HCT116 (cell line): ENCODE measurements at regions not wholly inside any gene's neighbourhood (a gene's known extent, or its start where the extent isn't known, plus 50 kb on each side); places are given as distances from the start of the nearest gene placed in this dataset.

Experiments
- ATAC-seq: fragments of 200-7000 bp; cut with Tn5 transposase; 2 replicates; pipeline ENCODE4 v1.9.1; 2020; ENCODE audit warnings: mild to moderate bottlenecking, moderate library complexity
- BruUV-seq: library from RNA; stranded (reverse); fragments of 400-500 nt; replicated peaks from 2 replicates; lab custom pipeline; 2021; lab: Mats Ljungman, UMichigan
- CTCF ChIA-PET: fragments of 300-600 bp; sonication (Branson Sonifier 250); formaldehyde crosslinking; loops from one replicate; lab custom pipeline; 2021; ENCODE audit warnings: antibody characterized with exemption; lab: Charles Lee
- POLR2A ChIA-PET: fragments of 300-600, 350-600 bp; sonication (Branson Sonifier 250); formaldehyde crosslinking; loops from one replicate; lab custom pipeline; 2021; ENCODE audit warnings: antibody characterized with exemption; lab: Charles Lee
- RAD21 ChIA-PET, 2 experiments: fragments of 300-600 bp; sonication (Branson Sonifier 250); formaldehyde crosslinking; loops; one replicate each; lab custom pipeline; 2023; ENCODE audit warnings: low total read pairs in 2 of 2; ENCODE audit not compliant: uncharacterized antibody in 2 of 2, unreplicated experiment in 2 of 2, low non-redundant PET in 1 of 2; lab: Charles Lee
- DNase-seq: peaks from one replicate; pipeline ENCODE4 v3.0.0-alpha.2; 2010; ENCODE audit warnings: low read depth, low spot score
- H2AFZ ChIP-seq: fragments of 200-600 bp; shearing (Covaris generic), sonication (generic); 2 replicates; pipeline ENCODE4 v1.6.1; 2017; ENCODE audit warnings: low read depth, mixed run types, mixed read lengths, antibody characterized with exemption, low read length; ENCODE audit not compliant: poor library complexity, severe bottlenecking
- H3K27ac ChIP-seq: 2 replicates; pipeline ENCODE4 v1.5.1; 2012; ENCODE audit warnings: low read depth, low read length
- H3K27me3 ChIP-seq: fragments of 200-600 bp; sonication (generic); 2 replicates; pipeline ENCODE4 v1.6.1; 2016; ENCODE audit warnings: mixed run types, low read length, mixed read lengths; ENCODE audit not compliant: insufficient read depth
- H3K36me3 ChIP-seq, 2 experiments: fragments of 200-500 bp in 1 of 2; fragments of 200-600 bp in 1 of 2; sonication (Bioruptor generic) in 1 of 2; sonication (generic) in 1 of 2; 2 replicates each; pipeline versions ENCODE4 v1.5.1 to v1.6.1; 2014 to 2016; ENCODE audit warnings: low read length in 2 of 2, inconsistent platforms in 1 of 2, mixed read lengths in 1 of 2, mixed run types in 1 of 2; ENCODE audit not compliant: insufficient read depth in 2 of 2, control insufficient read depth in 1 of 2
- H3K4me1 ChIP-seq, 2 experiments: fragments of 200-600 bp in 1 of 2; sonication (generic) in 1 of 2; 2 replicates each; pipeline versions ENCODE4 v1.5.1 to v1.6.1; 2012 to 2017; ENCODE audit warnings: low read length in 2 of 2, inconsistent platforms in 1 of 2, mild to moderate bottlenecking in 1 of 2, mixed read lengths in 1 of 2, mixed run types in 1 of 2, moderate library complexity in 1 of 2; ENCODE audit not compliant: insufficient read depth in 2 of 2, control insufficient read depth in 1 of 2
- H3K4me2 ChIP-seq: fragments of 200-600 bp; sonication (generic); 2 replicates; pipeline ENCODE4 v1.6.1; 2017; ENCODE audit warnings: mixed run types, low read length, mixed read lengths
- H3K4me3 ChIP-seq, 2 experiments: fragments of 200-600 bp in 1 of 2; sonication (generic) in 1 of 2; replicated peaks in 1 of 2; 2 replicates each; pipeline ENCODE4 v1.5.1; 2011 to 2016; ENCODE audit warnings: low read length in 2 of 2, control low read depth in 1 of 2, low read depth in 1 of 2, mild to moderate bottlenecking in 1 of 2, mixed read lengths in 1 of 2, mixed run types in 1 of 2
- H3K79me2 ChIP-seq: fragments of 200-600 bp; sonication (generic); 2 replicates; pipeline ENCODE4 v1.6.1; 2017; ENCODE audit warnings: mild to moderate bottlenecking, mixed run types, low read length, moderate library complexity, mixed read lengths; ENCODE audit not compliant: insufficient read depth
- H3K9ac ChIP-seq: fragments of 200-600 bp; sonication (generic); 2 replicates; pipeline ENCODE4 v1.6.1; 2016; ENCODE audit warnings: low read length, mixed read lengths
- H3K9me2 ChIP-seq: fragments of 200-600 bp; sonication (generic), shearing (Covaris generic); 2 replicates; pipeline ENCODE4 v1.6.1; 2017; ENCODE audit warnings: mixed run types, mild to moderate bottlenecking, moderate library complexity; ENCODE audit not compliant: insufficient read depth
- H3K9me3 ChIP-seq, 2 experiments: fragments of 200-500 bp in 1 of 2; fragments of 200-600 bp in 1 of 2; sonication (Bioruptor generic) in 1 of 2; sonication (generic) in 1 of 2; 2 replicates each; pipeline ENCODE4 v1.6.1; 2014 to 2017; ENCODE audit warnings: low read length in 2 of 2, mixed read lengths in 2 of 2, inconsistent platforms in 1 of 2, low read depth in 1 of 2, mild to moderate bottlenecking in 1 of 2, mixed run types in 1 of 2, moderate library complexity in 1 of 2; ENCODE audit not compliant: control insufficient read depth in 1 of 2, insufficient read depth in 1 of 2
- H4K20me1 ChIP-seq: fragments of 200-600 bp; sonication (generic), shearing (Covaris generic); 2 replicates; pipeline ENCODE4 v1.6.1; 2017; ENCODE audit warnings: mixed run types, mild to moderate bottlenecking, moderate library complexity; ENCODE audit not compliant: insufficient read depth
- CEBPB ChIP-seq: IDR thresholded peaks from 2 replicates; pipeline ENCODE4 v1.6.1; 2012; ENCODE audit warnings: low read depth
- CTCF ChIP-seq, 3 experiments: fragments of 200-600 bp in 1 of 3; sonication (generic) in 1 of 3; IDR thresholded peaks in 2 of 3; conservative IDR thresholded peaks in 1 of 3; 2 replicates each; pipeline ENCODE4 v1.5.1; 2012 to 2017; ENCODE audit warnings: low read depth in 2 of 3, low read length in 2 of 3, antibody characterized with exemption in 1 of 3, borderline replicate concordance in 1 of 3, control low read depth in 1 of 3, mild to moderate bottlenecking in 1 of 3, mixed read lengths in 1 of 3, mixed run types in 1 of 3, moderate library complexity in 1 of 3; ENCODE audit not compliant: insufficient read depth in 1 of 3
- EGR1 ChIP-seq: IDR thresholded peaks from 2 replicates; pipeline ENCODE4 v1.6.1; 2012; ENCODE audit warnings: low read depth
- EZH2phosphoT487 ChIP-seq: fragments of 200-600 bp; IDR thresholded peaks from 2 replicates; pipeline ENCODE4 v1.6.1; 2018; ENCODE audit warnings: antibody characterized with exemption, borderline replicate concordance
- FOSL1 ChIP-seq: IDR thresholded peaks from 2 replicates; pipeline ENCODE4 v1.6.1; 2012; ENCODE audit warnings: low read depth
- MAX ChIP-seq: IDR thresholded peaks from 2 replicates; pipeline ENCODE4 v1.6.1; 2012
- POLR2A ChIP-seq: IDR thresholded peaks from 2 replicates; pipeline ENCODE4 v1.7.0; 2011; ENCODE audit warnings: borderline replicate concordance; ENCODE audit not compliant: insufficient read depth, insufficient read length; ENCODE audit errors: extremely low read depth
- POLR2AphosphoS5 ChIP-seq: IDR thresholded peaks from 2 replicates; pipeline ENCODE4 v1.6.1; 2011; ENCODE audit warnings: mild to moderate bottlenecking, low read depth, low read length, moderate library complexity
- SIN3A ChIP-seq: IDR thresholded peaks from 2 replicates; pipeline ENCODE4 v1.6.1; 2012; ENCODE audit warnings: low read depth
- SRF ChIP-seq: IDR thresholded peaks from 2 replicates; pipeline ENCODE4 v1.6.1; 2012; ENCODE audit warnings: low read depth
- TCF7L2 ChIP-seq: IDR thresholded peaks from 2 replicates; pipeline ENCODE4 v1.7.0; 2011; ENCODE audit warnings: borderline replicate concordance, inconsistent platforms; ENCODE audit not compliant: insufficient read depth, insufficient read length; ENCODE audit errors: extremely low read depth
- intact Hi-C: fragments of 100-400 bp; cut with micrococcal nuclease; formaldehyde crosslinking; loops from 2 replicates; pipeline ENCODE4 v1.10.0; 2022

GRCh38 chrY:8202837-8203236, 1134.4 kb upstream of the TSPY4 start:
- Histone ChIP-seq H2AFZ (no peak overlapping the region), H3K27me3 (no peaks in the 10 kb centered on the region), H3K79me2 (no peaks in the 10 kb centered on the region), H3K9me2 (no peaks in the 10 kb centered on the region), H3K4me1 (no peaks in the 10 kb centered on the region), H3K27ac (no peak overlapping the region), H3K36me3 (no peaks in the 10 kb centered on the region), H4K20me1 (no peaks in the 10 kb centered on the region), H3K4me2 (no peak overlapping the region), H3K4me3 (no peak overlapping the region), H3K9ac (no peak overlapping the region), H3K9me3 (no peaks in the 10 kb centered on the region)
- no TSS peak for BruUV-seq
- DNase-seq = no peak
- ChIA-PET CTCF (no interaction called here), POLR2A (no interaction called here), RAD21 (no interaction called here)
- intact Hi-C loops = no loop called here
- TF ChIP-seq MAX (no peak), SIN3A (no peak), SRF (no peak), FOSL1 (no peak), EZH2phosphoT487 (no peak), EGR1 (no peak), POLR2A (no peak), CEBPB (no peak), TCF7L2 (no peak)
- no peak for ATAC-seq

- Histone ChIP-seq H3K79me2 (no peaks in the 10 kb centered on the region), H4K20me1 (no peaks in the 10 kb centered on the region), H3K27ac (no peak overlapping the region), H3K9me2 (no peaks in the 10 kb centered on the region), H3K4me1 (no peaks in the 10 kb centered on the region), H2AFZ (no peak overlapping the region), H3K4me3 (no peak overlapping the region), H3K9ac (no peak overlapping the region), H3K36me3 (no peaks in the 10 kb centered on the region), H3K4me2 (no peak overlapping the region), H3K9me3 (no peaks in the 10 kb centered on the region), H3K27me3 (no peaks in the 10 kb centered on the region)
- POLR2A ChIA-PET = no interaction called here
- ATAC-seq (no peak), DNase-seq (no peak)
- CTCF ChIA-PET = no interaction called here
- intact Hi-C loops = no loop called here
- RAD21 ChIA-PET = no interaction called here
- BruUV-seq = no TSS peak
- TF ChIP-seq CTCF (IDR thresholded peaks at IDR 0.05 in 2 of 3, conservative IDR thresholded peaks at IDR 0.05 in 1 of 3; ENCODE audit: borderline replicate concordance in 1 of 3, insufficient read depth in 1 of 3, low read depth in 2 of 3, low read length in 2 of 3) (0 out of 6 replicates have a peak, but pooled peaks of 1 of the 3 experiments have one; percentile 16), POLR2AphosphoS5 (no peak)
Measured at GRCh38 chrY:8241144-8241543, 1096.1 kb upstream of the TSPY4 start.
